HG02852 (cell line): ENCODE measurements at regions not wholly inside any gene's neighbourhood (a gene's known extent, or its start where the extent isn't known, plus 50 kb on each side); places are given as distances from the start of the nearest gene placed in this dataset.

Experiments used
- ATAC-seq: cut with Tn5 transposase; IDR thresholded peaks from one replicate; pipeline ENCODE4 v1.9.1; 2021; ENCODE audit warnings: mild to moderate bottlenecking, moderate library complexity; ENCODE audit not compliant: unreplicated experiment

DNA sequence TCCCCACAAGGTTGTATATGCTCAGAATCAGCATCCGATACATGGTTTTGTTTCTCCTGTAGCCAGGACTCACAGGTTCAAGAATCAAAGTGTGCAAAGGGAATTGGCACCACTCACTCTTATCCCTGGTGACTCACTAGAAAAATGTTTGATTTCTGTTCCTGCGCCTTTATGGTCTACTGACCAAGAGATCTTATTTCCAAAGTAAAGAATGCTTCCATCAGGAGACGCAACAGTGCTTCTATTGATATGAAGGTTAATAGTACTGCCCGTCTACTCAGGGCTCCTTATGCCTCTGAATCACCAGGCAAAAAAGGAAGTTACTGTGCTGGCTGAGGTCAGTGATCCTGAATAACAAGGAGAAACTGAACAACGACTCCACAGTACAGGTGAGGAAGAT is 1392.0 kb upstream of the PRMT6 start:
- ATAC-seq, result no peak

DNA sequence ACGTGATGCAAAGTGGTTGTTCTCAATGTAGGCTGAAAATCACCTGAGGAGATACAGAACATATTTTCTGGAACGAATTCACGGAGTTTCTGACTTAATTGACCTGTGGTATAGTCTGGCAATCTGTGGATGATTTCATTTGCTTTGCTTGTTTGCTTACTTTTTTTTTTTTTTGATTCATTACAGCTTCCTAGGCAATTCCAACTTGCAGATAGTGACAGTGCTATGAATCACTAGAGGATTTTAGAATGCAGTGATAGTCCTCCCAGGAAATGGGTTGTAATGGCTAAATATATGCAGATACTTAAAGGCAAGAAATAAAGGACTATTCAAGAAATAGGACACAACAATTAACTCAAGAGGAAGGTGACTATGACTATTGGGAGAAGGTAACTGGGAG is 1378.1 kb upstream of the PRMT6 start:
- no peak for ATAC-seq

DNA sequence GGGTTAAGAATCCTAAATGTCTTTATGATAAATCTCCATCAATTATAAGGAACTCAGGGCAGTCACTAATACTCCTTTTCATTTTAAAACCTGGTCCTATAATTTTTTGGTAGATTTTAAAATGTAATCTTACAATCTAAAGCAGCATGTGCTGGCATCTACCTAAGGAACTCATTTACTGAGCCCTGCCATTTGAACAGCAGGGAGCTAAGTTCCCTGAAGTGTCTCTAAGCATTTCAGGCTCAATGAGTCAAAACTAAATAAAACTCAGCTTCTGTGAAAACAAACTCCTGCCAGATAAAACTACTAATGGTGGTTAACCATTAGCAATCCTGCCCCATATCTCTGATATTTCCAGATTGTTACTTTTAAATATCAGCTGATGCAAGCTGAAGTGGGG is 1371.8 kb upstream of the PRMT6 start:
- ATAC-seq, result no peak

DNA sequence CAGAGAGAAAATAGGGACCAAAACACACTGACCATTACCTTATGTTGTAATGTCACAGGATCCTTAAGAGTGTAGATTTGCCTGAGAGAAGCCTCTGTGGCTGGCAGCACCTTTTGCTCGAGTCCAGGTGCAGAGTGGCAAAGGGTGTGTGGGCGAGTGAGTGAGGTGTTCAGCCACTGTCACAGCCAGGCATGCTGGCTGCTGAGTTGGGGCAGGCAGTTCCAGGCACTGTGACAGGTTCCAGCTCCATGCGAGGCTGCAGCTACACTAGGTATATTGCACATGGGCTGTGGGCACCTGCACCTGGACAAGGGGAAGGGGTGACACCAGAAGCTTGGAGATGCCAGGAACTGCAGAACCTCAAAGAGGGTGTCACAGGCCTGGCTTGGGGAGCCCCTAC is 1370.4 kb upstream of the PRMT6 start:
- ATAC-seq, result no peak

DNA sequence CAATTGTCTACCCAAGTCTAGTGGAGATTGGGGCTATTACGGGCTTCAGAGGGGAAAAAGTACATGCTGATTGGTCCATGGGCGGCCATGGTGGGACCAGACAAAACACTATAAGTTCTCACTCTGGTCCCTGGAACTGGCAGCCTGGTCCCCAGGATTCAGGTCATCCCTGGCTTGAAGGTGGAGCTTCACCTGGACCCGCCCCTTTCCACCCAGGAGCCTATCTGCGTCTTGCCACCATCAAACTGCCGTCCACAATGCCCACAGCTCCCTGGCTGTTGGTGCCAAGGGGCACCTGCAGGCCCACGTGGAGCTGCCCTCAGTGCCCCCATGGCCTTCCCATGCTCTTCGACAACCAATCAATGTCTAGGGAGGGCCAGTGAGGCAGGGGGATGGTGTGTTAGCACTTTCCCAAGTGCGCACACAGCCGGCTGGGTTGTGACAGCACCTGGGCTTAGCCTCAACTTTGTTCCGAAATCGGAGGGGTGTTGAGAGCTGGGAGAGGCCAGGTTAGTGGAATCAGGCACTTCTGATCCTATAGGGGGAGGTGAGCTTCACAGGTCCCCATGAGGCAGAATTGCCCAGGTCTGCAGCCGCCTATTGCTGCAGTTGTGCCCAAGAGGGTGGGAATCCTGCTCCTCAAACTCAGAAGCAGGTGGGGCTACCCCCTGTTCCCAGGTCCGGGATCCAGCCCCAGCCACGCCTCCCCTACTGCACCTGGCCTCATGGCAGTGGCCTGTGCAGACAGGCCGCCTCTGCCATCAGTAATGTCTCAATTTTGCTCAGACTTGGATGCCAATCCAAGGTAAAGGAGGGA is 1369.4 kb upstream of the PRMT6 start:
- ATAC-seq, result no peak

DNA sequence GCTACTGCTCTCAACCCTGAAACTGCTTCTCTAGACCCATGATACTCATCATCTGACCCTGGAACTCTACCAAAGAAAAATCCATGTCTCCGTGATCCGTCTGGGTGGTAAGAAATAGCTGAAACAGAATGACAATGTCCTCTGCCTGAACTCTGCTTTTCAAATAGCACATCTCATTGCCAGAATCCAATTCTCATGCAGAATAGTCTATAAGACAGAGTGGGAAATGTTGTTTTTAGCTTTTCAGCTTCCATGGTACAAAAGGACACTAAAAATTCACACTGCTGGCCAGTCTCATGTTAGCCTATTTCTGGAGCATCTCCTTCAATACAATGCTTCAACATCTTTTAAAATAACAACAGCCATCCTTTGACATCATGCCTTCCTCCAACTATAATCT is 1355.8 kb upstream of the PRMT6 start:
- ATAC-seq, result no peak

DNA sequence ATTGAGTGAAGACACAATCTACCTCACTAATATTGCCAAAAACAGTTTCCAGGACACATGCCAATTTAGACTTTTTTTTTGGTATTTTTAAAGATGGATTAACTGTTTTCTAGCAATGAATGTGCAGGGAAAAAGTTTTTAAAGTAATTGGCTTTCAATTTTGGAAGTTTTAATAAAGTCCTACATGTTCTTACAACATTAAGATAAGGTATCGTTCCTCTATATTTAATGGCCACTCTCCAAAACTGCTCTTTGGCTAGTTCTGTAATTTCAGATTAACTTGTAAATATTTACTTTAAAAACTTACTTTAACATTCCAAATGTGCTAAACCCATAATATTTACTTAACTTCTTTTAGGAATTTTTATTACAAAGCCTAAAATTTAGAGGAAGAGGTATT is 1332.2 kb upstream of the PRMT6 start:
- no peak for ATAC-seq

DNA sequence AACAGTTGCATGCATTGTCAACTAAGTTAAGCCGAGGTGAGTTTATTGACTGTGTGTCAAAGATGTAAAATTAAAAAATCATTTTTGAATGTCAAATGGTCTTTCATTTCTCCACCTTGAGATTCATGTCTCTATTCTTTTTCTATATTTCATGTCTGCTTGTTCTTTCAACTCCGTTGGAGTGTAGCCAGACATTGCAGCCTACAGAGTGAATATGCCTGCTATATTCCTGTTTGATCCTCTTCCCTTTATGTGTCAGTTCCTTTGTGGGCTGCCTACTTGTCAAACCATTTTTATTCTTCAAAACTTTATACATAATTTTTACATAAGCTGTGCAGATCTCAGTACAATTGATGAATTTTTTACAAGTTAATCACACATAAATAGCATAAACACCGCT is 1325.8 kb upstream of the PRMT6 start:
- no peak for ATAC-seq

DNA sequence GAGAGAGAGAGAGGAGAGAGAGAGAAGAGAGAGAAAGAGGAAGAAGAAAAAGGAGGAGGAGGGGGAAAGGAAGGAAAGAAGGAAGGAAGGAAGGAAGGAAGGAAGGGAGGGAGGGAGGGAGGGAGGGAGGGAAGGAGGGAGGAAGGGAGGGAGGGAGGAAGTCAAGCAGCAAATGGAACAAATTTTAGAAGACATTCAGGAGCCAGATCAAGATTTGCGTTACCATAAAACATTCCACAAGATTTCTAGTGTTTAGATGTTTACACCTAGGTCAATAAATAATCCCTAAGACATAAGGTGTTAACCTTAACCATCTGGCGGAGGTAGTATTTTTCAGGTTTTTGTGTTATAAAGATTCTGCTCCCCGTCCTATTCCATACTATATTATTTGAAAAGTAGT is 1320.1 kb upstream of the PRMT6 start:
- ATAC-seq, result no peak

DNA sequence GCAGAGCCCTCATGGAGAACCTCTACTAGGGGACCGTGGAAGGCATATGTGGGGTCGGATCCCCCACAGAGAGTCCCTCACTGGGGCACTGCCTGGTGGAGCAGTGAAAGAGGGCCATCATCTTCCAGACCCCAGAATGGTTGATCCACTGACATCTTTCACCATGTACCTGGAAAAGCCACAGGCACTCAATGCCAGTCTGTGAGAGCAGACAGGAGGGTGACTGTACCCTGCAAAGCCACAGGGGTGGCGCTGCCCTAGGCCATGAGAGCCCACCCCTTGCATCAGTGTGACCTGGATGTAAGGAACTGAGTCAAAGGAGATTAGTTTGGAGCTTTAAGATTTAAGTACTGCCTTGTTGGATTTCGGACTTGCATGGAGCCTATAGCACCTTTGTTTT is 1276.7 kb upstream of the PRMT6 start:
- ATAC-seq, result no peak

DNA sequence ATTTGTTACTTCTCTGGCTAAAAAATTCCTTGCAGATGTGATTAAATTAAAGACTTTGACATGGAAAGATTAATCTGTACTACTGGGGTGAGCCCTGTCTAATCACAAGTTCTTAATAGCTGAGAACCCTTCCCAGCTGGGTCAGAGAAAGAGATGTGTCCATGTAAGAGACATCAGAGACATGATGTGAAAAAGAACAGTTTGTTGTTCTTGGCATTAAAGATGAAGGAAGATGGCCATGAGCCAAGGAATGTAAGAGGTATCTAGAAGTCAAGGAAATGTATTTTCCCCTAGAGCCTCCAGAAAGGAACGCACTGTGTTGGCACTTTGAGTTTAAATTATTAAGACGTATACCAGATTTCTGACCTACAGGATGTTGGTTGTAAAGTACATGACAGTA is 1271.5 kb upstream of the PRMT6 start:
- no peak for ATAC-seq

DNA sequence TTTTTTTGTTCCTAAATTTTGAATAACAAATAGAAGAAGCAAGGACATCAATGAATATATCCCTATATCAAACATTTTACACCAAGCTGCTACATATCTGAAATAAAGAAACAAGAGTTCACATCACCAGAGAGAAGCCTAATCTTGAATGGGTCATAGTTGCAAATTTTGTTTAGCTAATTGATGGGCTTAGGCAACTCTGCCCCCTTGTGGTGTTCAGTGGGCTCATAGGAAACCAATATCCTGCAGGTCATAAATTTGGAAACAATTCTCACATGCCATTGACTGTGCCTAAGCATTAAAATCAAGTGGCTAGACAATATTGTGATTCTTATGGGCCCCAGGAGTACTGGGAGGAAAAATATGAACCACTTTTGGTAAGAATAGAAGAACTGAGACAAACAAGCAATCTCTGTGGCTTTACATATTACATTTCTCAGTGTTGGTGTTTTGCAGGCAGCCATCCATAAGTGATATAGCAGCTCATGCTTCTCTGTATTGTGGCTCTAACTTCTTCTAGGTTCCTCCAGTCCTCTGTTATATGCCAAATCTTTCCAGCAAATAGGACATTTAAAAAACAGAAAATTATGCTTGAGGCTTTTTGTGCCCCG is 1262.8 kb upstream of the PRMT6 start:
- ATAC-seq, result peak; percentile 66

DNA sequence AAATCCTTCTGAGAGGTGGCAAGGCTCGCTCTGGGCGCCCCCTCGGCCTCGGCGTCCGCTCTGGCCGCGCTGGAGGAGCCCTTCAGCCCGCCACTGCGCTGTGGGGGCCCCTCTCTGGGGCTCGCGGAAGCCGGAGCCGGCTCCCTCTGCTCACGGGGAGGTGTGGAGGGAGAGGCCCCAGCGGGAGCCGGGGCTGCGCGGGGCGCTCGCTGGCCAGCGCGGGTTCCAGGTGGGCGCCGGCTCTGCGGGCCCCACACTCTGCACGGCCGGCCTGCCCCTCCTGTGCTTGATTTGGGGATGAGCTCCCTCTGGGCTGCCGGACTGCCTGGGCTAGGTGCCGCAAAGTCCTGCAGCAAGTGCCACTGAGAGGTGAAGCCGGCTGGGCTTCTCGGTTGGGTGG is 1260.7 kb upstream of the PRMT6 start:
- no peak for ATAC-seq

DNA sequence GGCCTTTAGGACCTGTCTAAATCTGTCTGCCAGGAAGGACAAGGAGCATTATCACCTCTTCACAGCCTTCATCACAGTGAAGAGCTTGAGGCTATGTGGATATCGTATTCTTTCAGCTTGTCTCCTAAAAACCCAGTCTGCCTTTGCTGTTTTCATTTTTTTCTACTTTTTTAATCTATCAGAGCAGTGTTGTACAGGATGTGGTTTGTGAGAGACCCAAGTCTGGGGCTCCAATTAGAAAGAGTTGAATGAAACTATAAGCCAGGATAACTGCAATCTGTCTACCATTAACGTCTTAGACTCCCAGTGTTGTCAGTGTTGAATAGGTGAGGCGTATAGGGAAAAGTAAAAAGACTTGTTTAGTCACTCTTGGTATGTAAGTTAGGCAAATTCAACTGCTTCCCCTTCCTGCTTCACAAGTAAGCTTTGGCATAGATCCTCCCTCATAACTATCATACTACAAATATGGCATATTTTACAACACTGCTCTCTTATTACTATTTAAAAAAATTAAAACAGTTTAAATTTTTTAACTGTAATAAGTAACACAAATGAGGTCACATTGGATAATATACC is 1225.8 kb upstream of the PRMT6 start:
- ATAC-seq, result no peak

DNA sequence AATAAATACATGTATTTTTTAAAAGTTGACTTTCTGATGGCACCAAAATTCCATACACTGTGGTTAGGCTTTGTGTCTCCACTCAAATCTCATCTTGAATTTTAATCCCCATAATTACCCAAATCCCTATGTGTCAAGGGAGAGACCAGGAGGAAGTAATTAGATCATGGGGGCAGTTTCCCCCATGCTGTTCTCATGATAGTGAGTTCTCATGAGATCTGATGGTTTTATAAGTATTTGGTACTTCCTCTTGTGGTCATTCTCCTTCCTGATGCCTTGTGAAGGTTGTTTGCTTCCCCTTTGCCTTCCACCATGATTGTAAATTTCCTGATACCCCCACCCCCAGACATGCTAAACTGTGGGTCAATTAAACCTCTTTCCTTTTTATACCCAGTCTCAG is 1218.4 kb upstream of the PRMT6 start:
- no peak for ATAC-seq

DNA sequence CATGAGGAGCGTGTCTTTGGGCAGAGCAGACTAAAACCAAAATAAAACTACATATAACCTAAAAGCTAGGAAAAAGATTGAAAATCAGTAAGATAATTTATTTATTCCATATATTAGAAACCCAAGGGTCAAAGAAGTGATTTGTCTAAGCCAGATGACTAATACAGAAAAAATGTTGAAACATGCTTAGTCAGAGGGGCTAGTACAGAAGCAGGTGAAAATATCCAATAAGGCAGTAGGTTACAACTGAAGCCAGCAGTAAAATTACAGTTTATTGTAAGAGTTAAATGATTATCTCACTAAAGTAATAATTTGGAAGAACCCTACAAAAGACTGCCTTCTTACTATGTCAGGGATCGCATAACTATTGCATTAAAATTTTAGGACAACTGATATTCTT is 1190.9 kb upstream of the PRMT6 start:
- no peak for ATAC-seq

DNA sequence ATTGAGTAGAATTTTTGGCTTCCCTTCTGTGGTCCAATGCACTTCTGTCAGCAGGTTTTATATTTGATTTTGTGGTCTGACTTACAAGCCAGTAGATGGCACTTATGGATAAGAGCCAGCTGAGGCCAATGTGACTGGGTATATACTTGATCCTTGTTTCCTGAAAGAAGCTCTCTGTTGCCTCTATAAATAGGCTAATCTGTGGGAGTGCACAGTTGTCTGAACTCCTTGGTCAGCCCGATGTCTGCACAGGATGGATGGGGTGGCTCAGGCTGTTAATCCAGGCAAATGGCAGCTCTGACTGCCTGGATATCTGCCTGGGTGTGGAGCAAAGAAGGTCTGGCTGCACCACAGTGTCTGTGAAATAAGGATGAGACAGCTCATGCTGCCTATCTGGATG is 1183.7 kb upstream of the PRMT6 start:
- ATAC-seq, result no peak

DNA sequence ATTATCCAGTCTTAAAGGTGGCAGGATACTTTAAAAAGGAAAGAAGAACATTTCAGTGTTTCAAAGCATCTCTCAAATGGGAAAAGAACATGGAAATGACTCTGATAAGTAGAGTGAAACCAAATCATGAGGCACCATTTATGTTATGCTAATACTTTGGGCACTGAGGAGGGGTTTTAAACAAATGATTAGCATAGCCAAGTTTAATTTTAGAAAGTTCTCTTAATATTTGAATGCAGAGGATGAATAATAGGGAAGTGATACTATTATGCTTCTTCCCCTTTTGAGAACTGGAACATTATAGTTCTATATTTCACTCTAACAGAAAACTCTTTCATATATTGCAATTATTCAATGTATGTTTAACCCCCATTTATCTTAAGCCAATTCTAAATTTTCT is 1181.9 kb upstream of the PRMT6 start:
- ATAC-seq, result peak; percentile 88

DNA sequence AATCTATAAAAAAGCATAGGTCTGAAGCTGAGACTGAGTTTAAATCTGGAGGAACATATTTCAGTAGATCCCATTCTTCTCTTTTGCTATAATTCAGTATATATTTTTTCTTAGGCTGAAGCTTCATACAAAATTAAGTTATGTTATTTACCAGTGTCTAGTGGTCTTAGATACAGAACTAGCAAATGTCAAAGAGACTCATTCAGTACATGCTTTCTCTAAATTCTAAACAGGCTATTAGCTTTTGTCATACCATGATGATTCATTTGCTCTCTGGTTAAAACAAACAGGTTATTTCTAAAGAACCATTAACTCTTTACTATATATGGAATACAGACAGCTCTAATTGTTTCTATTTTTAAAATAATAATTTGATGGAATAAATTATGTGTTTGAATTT is 1170.2 kb upstream of the PRMT6 start:
- ATAC-seq, result no peak

DNA sequence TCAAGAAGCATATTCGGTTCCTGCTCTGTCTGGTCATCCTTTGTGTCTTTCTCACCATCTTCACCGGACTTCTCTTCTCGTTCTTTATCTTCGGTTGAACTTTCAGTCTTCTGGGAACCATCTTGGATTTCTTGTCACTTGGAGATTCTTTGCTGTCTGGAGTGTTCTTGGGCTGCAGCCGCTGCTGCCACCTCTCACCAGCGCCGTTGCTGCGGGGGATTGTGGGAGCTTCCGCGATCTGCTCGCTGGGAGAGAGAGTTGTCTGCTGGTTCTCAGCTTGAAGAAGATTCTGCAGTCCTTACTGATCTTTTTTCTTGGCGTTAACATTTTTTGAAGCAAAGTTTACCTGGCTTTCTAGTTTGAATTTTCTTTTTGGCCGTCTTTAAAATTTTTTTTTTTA is 1165.2 kb upstream of the PRMT6 start:
- no peak for ATAC-seq

DNA sequence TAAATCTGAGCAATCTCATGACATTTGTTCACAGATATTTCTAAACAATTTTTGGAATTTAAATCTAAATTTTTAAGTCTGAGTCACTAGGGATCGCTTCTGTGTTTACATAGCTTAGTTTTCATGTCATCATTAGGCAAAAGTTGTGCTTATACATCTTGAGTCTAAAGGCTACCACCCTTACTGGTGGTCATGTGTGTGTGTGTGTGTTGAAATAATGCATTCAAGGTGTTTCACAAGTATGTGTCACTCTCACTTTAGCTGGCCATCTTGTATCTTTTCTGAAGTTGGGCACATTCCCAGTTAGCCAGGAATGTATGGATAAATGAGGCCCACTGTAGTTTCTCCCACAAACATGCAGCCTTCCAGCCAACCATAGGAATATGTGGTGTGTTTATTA is 1162.5 kb upstream of the PRMT6 start:
- ATAC-seq, result no peak

DNA sequence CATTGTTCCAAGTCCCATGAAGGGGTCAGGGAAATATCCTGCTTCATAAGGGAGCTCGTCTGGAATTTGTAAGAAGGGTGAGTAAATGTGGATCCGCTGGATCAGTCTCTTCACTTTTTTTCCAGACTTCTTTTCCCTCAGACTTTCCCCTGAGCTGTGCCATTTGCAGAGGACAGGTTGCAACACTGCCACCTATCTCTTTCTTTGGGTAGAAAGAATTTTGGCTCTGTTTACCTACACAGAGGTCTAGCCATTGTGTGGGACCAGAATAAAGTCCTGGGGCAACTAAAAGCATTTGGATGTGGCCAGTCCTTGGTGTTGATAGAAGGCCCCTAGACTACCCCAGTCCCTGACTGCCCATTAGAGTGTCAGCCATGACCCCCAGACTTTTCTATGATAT is 1146.7 kb upstream of the PRMT6 start:
- ATAC-seq, result no peak

DNA sequence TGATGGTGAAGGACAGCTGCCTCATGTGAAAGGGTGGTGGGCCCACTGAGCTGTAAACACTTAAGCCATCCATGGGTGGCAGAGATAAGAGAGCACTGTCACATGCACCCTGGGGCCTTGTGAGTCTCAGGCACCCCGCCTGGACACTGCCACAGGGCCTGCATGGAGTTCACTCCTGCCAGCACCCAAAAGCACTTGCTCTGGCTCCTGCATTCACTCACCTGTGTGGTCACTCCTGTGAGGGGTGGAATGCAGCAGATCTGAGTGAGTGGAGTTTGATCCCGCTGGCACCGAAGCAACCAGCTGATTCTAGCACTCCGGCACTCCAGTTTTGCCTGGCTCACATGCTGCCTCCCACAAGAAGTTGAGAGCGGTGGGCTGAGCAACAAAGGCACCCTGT is 1142.1 kb upstream of the PRMT6 start:
- no peak for ATAC-seq
